IMR-90 (cell line): ENCODE measurements at regions not wholly inside any gene's neighbourhood (a gene's known extent, or its start where the extent isn't known, plus 50 kb on each side); places are given as distances from the start of the nearest gene placed in this dataset.

Experiments
- ATAC-seq: fragments of 200-7000 bp; cut with Tn5 transposase; 2 replicates; pipeline ENCODE4 v1.9.1; 2020; ENCODE audit warnings: low read depth, mild to moderate bottlenecking, moderate library complexity
- BruUV-seq: library from RNA; stranded (reverse); fragments of 400-500 nt; replicated peaks from 2 replicates; lab custom pipeline; 2021; lab: Mats Ljungman, UMichigan
- CTCF ChIA-PET: fragments of 300-600 bp; formaldehyde crosslinking; extraction: SDS; loops from one replicate; lab custom pipeline; 2021; ENCODE audit warnings: antibody characterized with exemption; lab: Yijun Ruan, JAX
- POLR2A ChIA-PET: fragments of 300-600 bp; sonication (Branson Sonifier 250); formaldehyde crosslinking; loops from one replicate; lab custom pipeline; 2022; ENCODE audit warnings: antibody characterized with exemption; ENCODE audit not compliant: unreplicated experiment; lab: Charles Lee
- DNase-seq: peaks from one replicate; pipeline ENCODE4 v3.0.0; 2013
- H2AFZ ChIP-seq: replicated peaks from 2 replicates; pipeline ENCODE3; 2013; ENCODE audit warnings: low read length, mild to moderate bottlenecking; ENCODE audit not compliant: poor library complexity
- H2AK5ac ChIP-seq: 2 replicates; pipeline ENCODE4 v1.6.1; 2013; ENCODE audit warnings: low read depth, low read length, inconsistent platforms
- H2AK9ac ChIP-seq: replicated peaks from 2 replicates; pipeline ENCODE3; 2013; ENCODE audit warnings: mild to moderate bottlenecking, low read depth, low read length, moderate library complexity; ENCODE audit not compliant: poor library complexity
- H2BK120ac ChIP-seq: 2 replicates; pipeline ENCODE4 v1.6.1; 2013; ENCODE audit warnings: low read depth, low read length, inconsistent platforms
- H2BK15ac ChIP-seq: 3 replicates; pipeline ENCODE4 v1.6.1; 2013; ENCODE audit warnings: low read depth, low read length, inconsistent platforms
- H2BK20ac ChIP-seq: 2 replicates; pipeline ENCODE4 v1.6.1; 2013; ENCODE audit warnings: low read depth, mild to moderate bottlenecking, inconsistent platforms, low read length, moderate library complexity
- H2BK5ac ChIP-seq: 2 replicates; pipeline ENCODE4 v1.6.1; 2013; ENCODE audit warnings: mild to moderate bottlenecking, low read depth, low read length, inconsistent platforms; ENCODE audit not compliant: poor library complexity, severe bottlenecking
- H3K14ac ChIP-seq: replicated peaks from 2 replicates; pipeline ENCODE4 v1.6.1; 2013; ENCODE audit warnings: low read depth, low read length, inconsistent platforms
- H3K18ac ChIP-seq: 2 replicates; pipeline ENCODE4 v1.6.1; 2013; ENCODE audit warnings: low read depth, low read length, control low read depth
- H3K23ac ChIP-seq: 2 replicates; pipeline ENCODE4 v1.6.1; 2013; ENCODE audit warnings: low read depth, low read length, inconsistent platforms
- H3K27ac ChIP-seq: 2 replicates; pipeline ENCODE4 v1.5.1; 2013; ENCODE audit warnings: mild to moderate bottlenecking, control low read depth, low read length; ENCODE audit not compliant: insufficient read depth
- H3K27me3 ChIP-seq: 2 replicates; pipeline ENCODE4 v1.6.1; 2013; ENCODE audit warnings: low read length; ENCODE audit not compliant: control insufficient read depth, insufficient read depth
- H3K36me3 ChIP-seq: 2 replicates; pipeline ENCODE4 v1.6.1; 2013; ENCODE audit warnings: low read length, mixed read lengths; ENCODE audit not compliant: control insufficient read depth, insufficient read depth
- H3K4ac ChIP-seq: 2 replicates; pipeline ENCODE4 v1.6.1; 2013; ENCODE audit warnings: low read depth, low read length, inconsistent platforms
- H3K4me1 ChIP-seq: 2 replicates; pipeline ENCODE4 v1.6.1; 2013; ENCODE audit warnings: low read length, mixed read lengths; ENCODE audit not compliant: control insufficient read depth, insufficient read depth
- H3K4me2 ChIP-seq: 2 replicates; pipeline ENCODE4 v1.6.1; 2013; ENCODE audit warnings: low read depth, mild to moderate bottlenecking, control low read depth, low read length, moderate library complexity
- H3K4me3 ChIP-seq: 2 replicates; pipeline ENCODE4 v1.5.1; 2013; ENCODE audit warnings: low read depth, mild to moderate bottlenecking, control low read depth, low read length, moderate library complexity; ENCODE audit not compliant: insufficient read depth
- H3K56ac ChIP-seq: 2 replicates; pipeline ENCODE4 v1.6.1; 2013; ENCODE audit warnings: low read length, inconsistent platforms; ENCODE audit not compliant: insufficient read depth; ENCODE audit errors: extremely low read depth
- H3K79me1 ChIP-seq, 2 experiments: 2 replicates each; pipeline ENCODE4 v1.6.1; 2013; ENCODE audit warnings: low read length in 2 of 2, inconsistent platforms in 1 of 2, low read depth in 1 of 2
- H3K9ac ChIP-seq: 2 replicates; pipeline ENCODE4 v1.6.1; 2013; ENCODE audit warnings: low read depth, low read length, control low read depth
- H3K9me1 ChIP-seq: 2 replicates; pipeline ENCODE4 v1.6.1; 2013; ENCODE audit warnings: low read length, inconsistent platforms; ENCODE audit not compliant: insufficient read depth
- H3K9me3 ChIP-seq: 2 replicates; pipeline ENCODE4 v1.6.1; 2013; ENCODE audit warnings: low read length; ENCODE audit not compliant: control insufficient read depth, insufficient read depth
- H4K20me1 ChIP-seq: 2 replicates; pipeline ENCODE4 v1.6.1; 2013; ENCODE audit warnings: low read length, inconsistent platforms; ENCODE audit not compliant: insufficient read depth
- H4K5ac ChIP-seq: 2 replicates; pipeline ENCODE4 v1.6.1; 2013; ENCODE audit warnings: mild to moderate bottlenecking, low read depth, low read length, control low read depth
- H4K8ac ChIP-seq, 2 experiments: 2 replicates each; pipeline ENCODE4 v1.6.1; 2013; ENCODE audit warnings: low read depth in 2 of 2, low read length in 2 of 2, control low read depth in 1 of 2, inconsistent platforms in 1 of 2
- H4K91ac ChIP-seq: 2 replicates; pipeline ENCODE4 v1.6.1; 2013; ENCODE audit warnings: low read depth, low read length, inconsistent platforms; ENCODE audit not compliant: insufficient read depth
- BHLHE40 ChIP-seq: fragments of 150-350 bp; IDR thresholded peaks from 2 replicates; pipeline ENCODE4 v1.6.1; 2016; ENCODE audit warnings: mild to moderate bottlenecking, low read depth, low read length
- CEBPB ChIP-seq: IDR thresholded peaks from 2 replicates; pipeline ENCODE4 v1.6.1; 2012; ENCODE audit warnings: low read depth, low read length, improper control_type of control experiment
- CHD1 ChIP-seq: IDR thresholded peaks from 2 replicates; pipeline ENCODE4 v1.6.1; 2012; ENCODE audit warnings: low read depth, low read length, improper control_type of control experiment
- FOS ChIP-seq: fragments of 150-350 bp; IDR thresholded peaks from 2 replicates; pipeline ENCODE4 v1.6.1; 2016; ENCODE audit warnings: low read depth, low read length
- MAFK ChIP-seq: IDR thresholded peaks from 2 replicates; pipeline ENCODE4 v1.6.1; 2012; ENCODE audit warnings: low read depth, low read length, improper control_type of control experiment
- MAZ ChIP-seq: IDR thresholded peaks from 2 replicates; pipeline ENCODE4 v1.6.1; 2012; ENCODE audit warnings: low read depth, mild to moderate bottlenecking, low read length, improper control_type of control experiment, moderate library complexity, borderline replicate concordance
- MXI1 ChIP-seq: IDR thresholded peaks from 2 replicates; pipeline ENCODE4 v1.6.1; 2012; ENCODE audit warnings: low read depth, mild to moderate bottlenecking, low read length, moderate library complexity, borderline replicate concordance
- NFE2L2 ChIP-seq: fragments of 150-350 bp; IDR thresholded peaks from 2 replicates; pipeline ENCODE4 v1.6.1; 2016; ENCODE audit warnings: low read depth, mild to moderate bottlenecking, low read length
- POLR2A ChIP-seq: IDR thresholded peaks from 2 replicates; pipeline ENCODE4 v1.6.1; 2012; ENCODE audit warnings: mild to moderate bottlenecking, low read depth, low read length
- RAD21 ChIP-seq: IDR thresholded peaks from 2 replicates; pipeline ENCODE4 v1.6.1; 2012; ENCODE audit warnings: low read length, improper control_type of control experiment
- RCOR1 ChIP-seq: IDR thresholded peaks from 2 replicates; pipeline ENCODE4 v1.6.1; 2012; ENCODE audit warnings: mild to moderate bottlenecking, low read length, improper control_type of control experiment; ENCODE audit not compliant: insufficient replicate concordance
- RFX5 ChIP-seq: IDR thresholded peaks from 2 replicates; pipeline ENCODE4 v1.8.0; 2012; ENCODE audit warnings: low read depth, mild to moderate bottlenecking, low read length, moderate library complexity
- SMC3 ChIP-seq: fragments of 150-350 bp; IDR thresholded peaks from 2 replicates; pipeline ENCODE4 v1.6.1; 2016; ENCODE audit warnings: low read depth, mild to moderate bottlenecking, antibody characterized with exemption, low read length, moderate library complexity
- WGBS, 2 experiments: methylation state at CpG; one replicate each; pipeline versions ENCODE4 v1.1.5 to v1.1.7; 2013; ENCODE audit warnings: missing lambda C conversion rate in 2 of 2; ENCODE audit not compliant: insufficient read length in 1 of 2; ENCODE audit errors: extremely low coverage in 2 of 2; 5-methylcytosine and 5-hydroxymethylcytosine counted together
- dilution Hi-C: fragments of 300-500 bp; cut with HindIII; formaldehyde crosslinking; loops from one replicate; pipeline ENCODE4 v1.14.3; 2018; ENCODE audit warnings: low sequenced_read_pairs; ENCODE audit not compliant: unreplicated experiment
- in situ Hi-C: fragments of 300-500 bp; cut with MboI; formaldehyde crosslinking; loops from 3 replicates; pipeline ENCODE4 v1.14.3; 2019; ENCODE audit warnings: low sequenced_read_pairs, inconsistent platforms, mixed read lengths
- intact Hi-C: fragments of 100-400 bp; cut with micrococcal nuclease; formaldehyde crosslinking; loops from 2 replicates; pipeline ENCODE4 v1.10.0; 2022
- TF ChIP-seq, protein P1 (sequence below): conservative IDR thresholded peaks from 2 replicates; pipeline ENCODE4 v1.5.1; 2012; ENCODE audit warnings: mild to moderate bottlenecking, low read depth, low read length, improper control_type of control experiment
- TF ChIP-seq, protein P2 (sequence below): fragments of 150-350 bp; IDR thresholded peaks from 2 replicates; pipeline ENCODE4 v1.6.1; 2017; ENCODE audit warnings: mild to moderate bottlenecking, antibody characterized with exemption, low read length, low read depth
- TF ChIP-seq, protein P3 (sequence below): fragments of 150-350 bp; IDR thresholded peaks from 2 replicates; pipeline ENCODE4 v1.6.1; 2016; ENCODE audit warnings: low read depth, mild to moderate bottlenecking, low read length, moderate library complexity, borderline replicate concordance

DNA sequence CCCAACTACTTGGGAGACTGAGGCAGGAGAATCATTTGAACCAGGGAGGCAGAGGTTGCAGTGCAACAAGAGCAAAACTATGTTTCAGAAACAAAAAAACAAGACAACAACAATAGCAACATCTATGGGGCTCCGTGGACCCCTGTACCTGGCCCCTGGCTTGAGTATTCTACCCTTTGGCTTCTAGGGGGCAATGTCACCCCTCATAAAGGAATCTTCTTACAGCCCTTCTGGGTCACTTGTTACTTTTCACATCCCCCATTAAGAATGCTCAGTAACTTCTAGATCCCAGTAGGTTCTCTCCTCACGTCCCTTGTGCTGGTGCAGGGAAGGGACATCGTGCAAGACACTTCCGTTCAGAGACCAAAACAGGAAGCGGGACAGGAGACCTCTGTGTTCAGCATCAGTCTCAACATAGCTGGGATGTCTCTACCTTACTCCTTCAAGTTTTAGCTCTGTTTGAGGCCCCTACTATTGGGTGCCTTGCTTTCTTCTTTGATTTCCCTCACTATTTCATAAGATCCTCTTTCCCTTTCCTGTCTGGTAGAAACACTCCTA lies 218.1 kb upstream of the ARGLU1 start:
- 75% methylated on average over 1 of the region's 5 CpGs; no CpG with 5 or more reads in 1 of the 2 experiments for WGBS, 2 experiments
- no TSS peak for BruUV-seq
- no peak overlapping the region for H2AFZ ChIP-seq
- no peak overlapping the region for H3K27ac ChIP-seq
- no peak overlapping the region for H4K91ac ChIP-seq
- H3K4me1 ChIP-seq = no peaks in the 10 kb centered on the region
- H2BK120ac ChIP-seq = no peak overlapping the region
- H3K56ac ChIP-seq = no peak overlapping the region
- no peak overlapping the region for H2BK20ac ChIP-seq
- no peak overlapping the region for H2AK5ac ChIP-seq
- no peak overlapping the region for H3K14ac ChIP-seq
- intact Hi-C loops (no loop called here), in situ Hi-C loops (no loop called here), dilution Hi-C loops (no loop called here)
- H3K9me1 ChIP-seq = no peaks in the 10 kb centered on the region
- no peak overlapping the region for H3K4me2 ChIP-seq
- DNase-seq (no peak), ATAC-seq (no peak)
- H2BK5ac ChIP-seq = no peak overlapping the region
- H3K23ac ChIP-seq = no peak overlapping the region
- CTCF ChIA-PET = no interaction called here
- no peaks in the 10 kb centered on the region for H3K36me3 ChIP-seq
- no peaks in the 10 kb centered on the region for H3K79me1 ChIP-seq
- no peak overlapping the region for H2AK9ac ChIP-seq
- no peak overlapping the region for H4K8ac ChIP-seq
- H3K4ac ChIP-seq = no peak overlapping the region
- no peaks in the 10 kb centered on the region for H3K9me3 ChIP-seq
- H3K9ac ChIP-seq = no peak overlapping the region
- no peak overlapping the region for H2BK15ac ChIP-seq
- H4K5ac ChIP-seq = no peak overlapping the region
- H3K27me3 ChIP-seq = no peaks in the 10 kb centered on the region
- H4K20me1 ChIP-seq = no peaks in the 10 kb centered on the region
- POLR2A ChIA-PET = no interaction called here
- H3K18ac ChIP-seq = no peak overlapping the region
- no peak overlapping the region for H3K4me3 ChIP-seq
- TF ChIP-seq MAZ (no peak), NFE2L2 (no peak), MAFK (no peak), MXI1 (no peak), RFX5 (no peak), RAD21 (no peak), SMC3 (no peak), FOS (no peak), POLR2A (no peak), CEBPB (no peak), CHD1 (no peak), RCOR1 (no peak), BHLHE40 (no peak)
- TF ChIP-seq, protein P1, sequence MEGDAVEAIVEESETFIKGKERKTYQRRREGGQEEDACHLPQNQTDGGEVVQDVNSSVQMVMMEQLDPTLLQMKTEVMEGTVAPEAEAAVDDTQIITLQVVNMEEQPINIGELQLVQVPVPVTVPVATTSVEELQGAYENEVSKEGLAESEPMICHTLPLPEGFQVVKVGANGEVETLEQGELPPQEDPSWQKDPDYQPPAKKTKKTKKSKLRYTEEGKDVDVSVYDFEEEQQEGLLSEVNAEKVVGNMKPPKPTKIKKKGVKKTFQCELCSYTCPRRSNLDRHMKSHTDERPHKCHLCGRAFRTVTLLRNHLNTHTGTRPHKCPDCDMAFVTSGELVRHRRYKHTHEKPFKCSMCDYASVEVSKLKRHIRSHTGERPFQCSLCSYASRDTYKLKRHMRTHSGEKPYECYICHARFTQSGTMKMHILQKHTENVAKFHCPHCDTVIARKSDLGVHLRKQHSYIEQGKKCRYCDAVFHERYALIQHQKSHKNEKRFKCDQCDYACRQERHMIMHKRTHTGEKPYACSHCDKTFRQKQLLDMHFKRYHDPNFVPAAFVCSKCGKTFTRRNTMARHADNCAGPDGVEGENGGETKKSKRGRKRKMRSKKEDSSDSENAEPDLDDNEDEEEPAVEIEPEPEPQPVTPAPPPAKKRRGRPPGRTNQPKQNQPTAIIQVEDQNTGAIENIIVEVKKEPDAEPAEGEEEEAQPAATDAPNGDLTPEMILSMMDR = no peak
- TF ChIP-seq, protein P2, sequence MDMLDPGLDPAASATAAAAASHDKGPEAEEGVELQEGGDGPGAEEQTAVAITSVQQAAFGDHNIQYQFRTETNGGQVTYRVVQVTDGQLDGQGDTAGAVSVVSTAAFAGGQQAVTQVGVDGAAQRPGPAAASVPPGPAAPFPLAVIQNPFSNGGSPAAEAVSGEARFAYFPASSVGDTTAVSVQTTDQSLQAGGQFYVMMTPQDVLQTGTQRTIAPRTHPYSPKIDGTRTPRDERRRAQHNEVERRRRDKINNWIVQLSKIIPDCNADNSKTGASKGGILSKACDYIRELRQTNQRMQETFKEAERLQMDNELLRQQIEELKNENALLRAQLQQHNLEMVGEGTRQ = no peak
- TF ChIP-seq, protein P3, sequence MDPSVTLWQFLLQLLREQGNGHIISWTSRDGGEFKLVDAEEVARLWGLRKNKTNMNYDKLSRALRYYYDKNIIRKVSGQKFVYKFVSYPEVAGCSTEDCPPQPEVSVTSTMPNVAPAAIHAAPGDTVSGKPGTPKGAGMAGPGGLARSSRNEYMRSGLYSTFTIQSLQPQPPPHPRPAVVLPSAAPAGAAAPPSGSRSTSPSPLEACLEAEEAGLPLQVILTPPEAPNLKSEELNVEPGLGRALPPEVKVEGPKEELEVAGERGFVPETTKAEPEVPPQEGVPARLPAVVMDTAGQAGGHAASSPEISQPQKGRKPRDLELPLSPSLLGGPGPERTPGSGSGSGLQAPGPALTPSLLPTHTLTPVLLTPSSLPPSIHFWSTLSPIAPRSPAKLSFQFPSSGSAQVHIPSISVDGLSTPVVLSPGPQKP = no peak
